NCI-H146 treated with DMSO at 0.1 percent for 48 hours (cell line): ENCODE measurements at regions not wholly inside any gene's neighbourhood (a gene's known extent, or its start where the extent isn't known, plus 50 kb on each side); places are given as distances from the start of the nearest gene placed in this dataset.

Source experiments
- DNase-seq: peaks from one replicate; lab custom pipeline; 2025; ENCODE audit not compliant: unreplicated experiment; lab: John Stamatoyannopoulos, UW

- peak; percentile 98 for DNase-seq
Measured at GRCh38 chr9:13049223-13049622, 230.3 kb downstream of the MPDZ start.

GRCh38 chr9:13053504-13053903, 226.0 kb downstream of the MPDZ start:
- DNase-seq: no peak

- DNase-seq: no peak
Measured at GRCh38 chr9:13054389-13054788, 225.1 kb downstream of the MPDZ start.
